C4-2B (cell line): ENCODE measurements at regions not wholly inside any gene's neighbourhood (a gene's known extent, or its start where the extent isn't known, plus 50 kb on each side); places are given as distances from the start of the nearest gene placed in this dataset.

Experiments used
- CTCF ChIP-seq: fragments of 450-650 bp; conservative IDR thresholded peaks from 2 replicates; pipeline ENCODE4 v1.5.1; 2017; ENCODE audit warnings: mild to moderate bottlenecking
- ZFX ChIP-seq: fragments of 450-650 bp; IDR thresholded peaks from 2 replicates; pipeline ENCODE4 v1.6.1; 2017

GRCh38 chr7:119706608-119707007, 566.4 kb upstream of the KCND2 start:
- TF ChIP-seq CTCF (no peak), ZFX (no peak)
